ENCODE measurements at regions not wholly inside any gene's neighbourhood (a gene's known extent, or its start where the extent isn't known, plus 50 kb on each side); places are given as distances from the start of the nearest gene placed in this dataset.

GRCh38 chr18:67199993-67200617 lies 316.4 kb downstream of the DSEL start:
- H3K4me3 Mint-ChIP-seq = no peak overlapping the region
- H3K36me3 Mint-ChIP-seq (ENCODE audit: insufficient read depth) = no peaks in the 10 kb centered on the region
- ATAC-seq (replicated peaks; ENCODE audit: extremely low read depth, poor library complexity, severe bottlenecking) = peak; percentile 57

GRCh38 chr18:67194886-67195285 lies 321.6 kb downstream of the DSEL start:
- no peak for DNase-seq (ENCODE audit: low spot score in 2 of 2)
- Mint-ChIP-seq H3K4me3 (no peak overlapping the region), H3K9me3 (no peaks in the 10 kb centered on the region), H3K27ac (ENCODE audit: low read depth) (no peak overlapping the region), H3K27me3 (no peaks in the 10 kb centered on the region), H3K36me3 (ENCODE audit: insufficient read depth) (peaks cover 2% of the 10 kb centered on the region), H3K4me1 (no peaks in the 10 kb centered on the region)
- no peak for ATAC-seq (replicated peaks; ENCODE audit: extremely low read depth, poor library complexity, severe bottlenecking)

More at GRCh38 chr18:67199993-67200617, 316.4 kb downstream of the DSEL start:
- H3K27ac Mint-ChIP-seq (ENCODE audit: low read depth) = no peak overlapping the region
- no peaks in the 10 kb centered on the region for H3K4me1 Mint-ChIP-seq
- DNase-seq (ENCODE audit: low spot score in 2 of 2) = no peak
- H3K9me3 Mint-ChIP-seq = no peaks in the 10 kb centered on the region
- peaks cover 10% of the 10 kb centered on the region for H3K27me3 Mint-ChIP-seq

- no peak for ATAC-seq (replicated peaks; ENCODE audit: extremely low read depth, poor library complexity, severe bottlenecking)
- DNase-seq (ENCODE audit: low spot score in 2 of 2) = no peak
- H3K4me1 Mint-ChIP-seq = no peaks in the 10 kb centered on the region
- no peaks in the 10 kb centered on the region for H3K9me3 Mint-ChIP-seq
- no peak overlapping the region for H3K4me3 Mint-ChIP-seq
- H3K27ac Mint-ChIP-seq (ENCODE audit: low read depth) = no peak overlapping the region
- H3K27me3 Mint-ChIP-seq = no peaks in the 10 kb centered on the region
- H3K36me3 Mint-ChIP-seq (ENCODE audit: insufficient read depth) = peaks cover 2% of the 10 kb centered on the region
Observed at GRCh38 chr18:67192535-67192934, 324.0 kb downstream of the DSEL start.

DNA sequence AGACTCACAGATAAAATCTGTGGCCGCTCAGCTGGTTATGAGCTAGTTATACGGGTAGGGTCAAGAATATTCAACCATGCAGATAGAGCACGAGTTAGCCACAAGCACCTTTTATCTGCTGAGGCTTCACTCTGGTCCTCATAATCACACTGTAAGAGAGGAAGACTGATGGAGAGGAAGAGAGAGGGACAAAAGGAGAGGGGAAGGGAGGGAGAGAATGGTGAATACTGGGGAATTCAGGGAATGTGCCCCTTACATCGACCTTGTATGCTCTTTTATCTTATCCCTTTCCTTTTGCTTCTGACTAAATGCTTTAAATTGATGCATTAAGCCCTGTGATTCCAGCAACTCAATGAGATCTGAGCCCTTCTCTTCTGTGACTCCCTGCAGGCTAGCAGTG lies 333.1 kb downstream of the DSEL start:
- DNase-seq (ENCODE audit: low spot score in 2 of 2) = no peak
- ATAC-seq (replicated peaks; ENCODE audit: extremely low read depth, poor library complexity, severe bottlenecking) = no peak
- Mint-ChIP-seq H3K36me3 (ENCODE audit: insufficient read depth) (no peaks in the 10 kb centered on the region), H3K4me3 (no peak overlapping the region), H3K27me3 (no peaks in the 10 kb centered on the region), H3K4me1 (no peaks in the 10 kb centered on the region), H3K27ac (ENCODE audit: low read depth) (no peak overlapping the region), H3K9me3 (no peaks in the 10 kb centered on the region)

DNA sequence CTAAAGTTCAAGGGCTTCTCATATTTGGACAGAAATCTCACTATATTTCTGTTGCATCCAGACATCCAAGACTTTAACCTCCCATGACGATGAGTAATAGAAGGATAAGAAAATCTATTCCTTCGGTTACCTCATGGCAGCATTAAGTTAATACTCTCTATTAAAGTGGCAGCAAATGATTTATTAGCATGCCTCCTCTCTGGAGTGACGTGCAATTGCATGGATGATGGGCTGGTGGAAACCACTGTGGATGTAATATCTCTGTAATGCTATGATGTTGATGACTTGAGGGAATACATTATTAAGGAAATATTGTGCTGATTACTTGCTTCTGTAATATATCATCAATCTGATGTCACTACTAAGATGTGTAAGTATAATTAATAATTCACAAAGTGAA lies 336.8 kb downstream of the DSEL start:
- H3K27ac Mint-ChIP-seq (ENCODE audit: low read depth) = no peak overlapping the region
- H3K27me3 Mint-ChIP-seq = no peaks in the 10 kb centered on the region
- no peaks in the 10 kb centered on the region for H3K36me3 Mint-ChIP-seq (ENCODE audit: insufficient read depth)
- DNase-seq (ENCODE audit: low spot score in 2 of 2) (no peak), ATAC-seq (replicated peaks; ENCODE audit: extremely low read depth, poor library complexity, severe bottlenecking) (no peak)
- H3K4me3 Mint-ChIP-seq = no peak overlapping the region
- no peaks in the 10 kb centered on the region for H3K9me3 Mint-ChIP-seq
- H3K4me1 Mint-ChIP-seq = no peaks in the 10 kb centered on the region

GRCh38 chr18:67159662-67160061 lies 356.9 kb downstream of the DSEL start:
- DNase-seq (ENCODE audit: low spot score in 2 of 2) (no peak), ATAC-seq (replicated peaks; ENCODE audit: extremely low read depth, poor library complexity, severe bottlenecking) (no peak)
- H3K4me3 Mint-ChIP-seq = no peak overlapping the region
- H3K9me3 Mint-ChIP-seq = no peaks in the 10 kb centered on the region
- H3K27ac Mint-ChIP-seq (ENCODE audit: low read depth) = no peak overlapping the region
- no peaks in the 10 kb centered on the region for H3K36me3 Mint-ChIP-seq (ENCODE audit: insufficient read depth)
- H3K4me1 Mint-ChIP-seq = no peaks in the 10 kb centered on the region
- no peaks in the 10 kb centered on the region for H3K27me3 Mint-ChIP-seq

DNA sequence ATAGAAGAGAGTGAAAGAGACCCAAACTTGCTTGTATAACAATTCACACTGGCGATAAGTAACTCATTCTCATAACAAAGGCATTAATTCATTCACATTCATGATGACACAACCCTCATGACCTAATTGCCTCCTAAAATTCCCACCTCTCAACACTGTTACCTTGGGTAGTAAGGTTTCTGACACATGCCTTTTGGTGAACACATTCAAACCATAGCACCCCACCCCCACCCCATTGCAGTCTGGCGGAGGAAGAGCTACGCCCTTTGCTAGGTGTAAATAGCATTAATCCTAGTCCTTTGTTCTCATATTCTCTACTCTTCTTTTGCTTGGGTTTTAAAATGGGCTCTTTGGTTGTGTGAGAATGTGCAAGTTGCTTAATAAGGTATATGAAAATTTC lies 361.5 kb downstream of the DSEL start:
- no peaks in the 10 kb centered on the region for H3K36me3 Mint-ChIP-seq (ENCODE audit: insufficient read depth)
- H3K9me3 Mint-ChIP-seq = no peaks in the 10 kb centered on the region
- no peak for DNase-seq (ENCODE audit: low spot score in 2 of 2)
- H3K4me3 Mint-ChIP-seq = no peak overlapping the region
- no peak for ATAC-seq (replicated peaks; ENCODE audit: extremely low read depth, poor library complexity, severe bottlenecking)
- H3K4me1 Mint-ChIP-seq = no peaks in the 10 kb centered on the region
- H3K27ac Mint-ChIP-seq (ENCODE audit: low read depth) = no peak overlapping the region
- H3K27me3 Mint-ChIP-seq = no peaks in the 10 kb centered on the region

- Mint-ChIP-seq H3K4me1 (no peaks in the 10 kb centered on the region), H3K27me3 (no peaks in the 10 kb centered on the region), H3K9me3 (no peaks in the 10 kb centered on the region), H3K27ac (ENCODE audit: low read depth) (no peak overlapping the region), H3K4me3 (no peak overlapping the region), H3K36me3 (ENCODE audit: insufficient read depth) (peaks cover 2% of the 10 kb centered on the region)
- no peak for DNase-seq (ENCODE audit: low spot score in 2 of 2)
- ATAC-seq (replicated peaks; ENCODE audit: extremely low read depth, poor library complexity, severe bottlenecking) = no peak
Observed at GRCh38 chr18:67151366-67151765, 365.2 kb downstream of the DSEL start.

GRCh38 chr18:67145586-67146292 lies 370.8 kb downstream of the DSEL start:
- ATAC-seq (replicated peaks; ENCODE audit: extremely low read depth, poor library complexity, severe bottlenecking) (no peak), DNase-seq (ENCODE audit: low spot score in 2 of 2) (no peak)
- H3K27me3 Mint-ChIP-seq = no peaks in the 10 kb centered on the region
- no peaks in the 10 kb centered on the region for H3K4me1 Mint-ChIP-seq
- H3K9me3 Mint-ChIP-seq = no peaks in the 10 kb centered on the region
- no peak overlapping the region for H3K27ac Mint-ChIP-seq (ENCODE audit: low read depth)
- H3K4me3 Mint-ChIP-seq = no peak overlapping the region
- peaks cover 4% of the 10 kb centered on the region for H3K36me3 Mint-ChIP-seq (ENCODE audit: insufficient read depth)

DNA sequence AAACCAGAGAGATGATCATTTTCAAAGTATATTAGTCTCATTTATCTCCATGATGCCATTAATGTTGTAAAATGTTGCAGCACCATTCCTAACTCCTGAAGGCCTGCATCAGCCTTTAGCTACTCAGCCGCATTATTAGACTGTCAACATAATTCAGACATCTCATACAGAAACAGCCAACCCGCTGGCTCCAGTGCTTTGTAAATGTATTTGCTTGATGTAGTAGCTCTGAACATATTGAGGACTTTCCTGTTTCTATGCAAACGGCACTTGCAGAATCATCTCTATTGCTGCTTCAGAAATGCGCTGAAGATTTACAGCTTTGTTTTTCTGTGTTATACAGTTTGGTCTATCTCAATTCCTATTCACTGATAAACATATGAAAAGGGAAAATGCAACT lies 372.2 kb downstream of the DSEL start:
- Mint-ChIP-seq H3K4me1 (no peaks in the 10 kb centered on the region), H3K4me3 (no peak overlapping the region)

DNA sequence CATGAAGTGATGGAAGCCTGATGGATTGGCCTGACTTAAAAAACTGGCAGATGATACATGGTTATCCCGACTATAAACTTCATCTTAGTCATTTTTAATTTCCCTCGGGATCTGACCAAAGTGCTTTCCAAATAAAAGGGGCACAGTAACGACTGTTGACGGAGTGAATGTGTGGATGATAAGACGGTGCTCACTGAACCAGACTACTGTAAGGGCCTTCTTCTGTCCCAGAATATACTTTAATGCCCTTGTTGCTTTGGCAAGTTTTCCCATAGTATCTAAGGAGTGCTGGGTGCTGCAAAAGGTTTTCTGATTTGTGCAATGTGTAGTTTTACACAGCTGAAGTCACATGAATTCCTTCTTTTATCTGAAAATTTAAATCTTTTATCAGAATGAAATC lies 373.5 kb downstream of the DSEL start:
- no peak for DNase-seq (ENCODE audit: low spot score in 2 of 2)
- no peak overlapping the region for H3K27ac Mint-ChIP-seq (ENCODE audit: low read depth)
- H3K9me3 Mint-ChIP-seq = no peaks in the 10 kb centered on the region
- no peak overlapping the region for H3K4me3 Mint-ChIP-seq
- H3K4me1 Mint-ChIP-seq = no peaks in the 10 kb centered on the region
- H3K36me3 Mint-ChIP-seq (ENCODE audit: insufficient read depth) = peaks cover 4% of the 10 kb centered on the region
- no peaks in the 10 kb centered on the region for H3K27me3 Mint-ChIP-seq
- ATAC-seq (replicated peaks; ENCODE audit: extremely low read depth, poor library complexity, severe bottlenecking) = no peak

More for the DNA sequence above, 372.2 kb downstream of the DSEL start:
- H3K9me3 Mint-ChIP-seq = no peaks in the 10 kb centered on the region
- DNase-seq (ENCODE audit: low spot score in 2 of 2) = no peak
- ATAC-seq (replicated peaks; ENCODE audit: extremely low read depth, poor library complexity, severe bottlenecking) = no peak
- H3K27me3 Mint-ChIP-seq = no peaks in the 10 kb centered on the region
- H3K27ac Mint-ChIP-seq (ENCODE audit: low read depth) = no peak overlapping the region
- peaks cover 4% of the 10 kb centered on the region for H3K36me3 Mint-ChIP-seq (ENCODE audit: insufficient read depth)

DNA sequence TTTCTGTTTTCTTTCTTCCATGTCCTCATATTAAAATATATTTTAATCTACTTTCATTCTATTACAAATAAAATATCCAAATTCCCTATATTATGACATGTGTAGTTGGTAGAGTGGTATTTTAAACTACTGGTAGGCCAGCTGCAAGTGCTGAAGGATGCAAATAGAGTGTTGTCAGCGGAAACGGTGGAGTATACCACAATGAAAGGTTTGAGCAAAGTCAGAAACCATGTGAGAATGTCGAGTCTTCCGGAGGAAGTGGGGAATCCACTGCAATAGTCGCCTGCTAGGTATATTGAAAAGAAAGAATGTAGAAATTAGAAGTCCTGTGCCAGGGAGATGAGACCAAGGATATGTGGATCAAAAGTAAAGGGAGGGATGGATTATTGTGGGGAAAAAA lies 373.9 kb downstream of the DSEL start:
- Mint-ChIP-seq H3K36me3 (ENCODE audit: insufficient read depth) (peaks cover 2% of the 10 kb centered on the region), H3K27ac (ENCODE audit: low read depth) (no peak overlapping the region), H3K9me3 (peaks cover 3% of the 10 kb centered on the region), H3K4me3 (no peak overlapping the region), H3K27me3 (no peaks in the 10 kb centered on the region), H3K4me1 (no peaks in the 10 kb centered on the region)
- DNase-seq (ENCODE audit: low spot score in 2 of 2) = no peak
- no peak for ATAC-seq (replicated peaks; ENCODE audit: extremely low read depth, poor library complexity, severe bottlenecking)

GRCh38 chr18:67140495-67140894 lies 376.0 kb downstream of the DSEL start:
- no peak overlapping the region for H3K4me3 Mint-ChIP-seq
- H3K36me3 Mint-ChIP-seq (ENCODE audit: insufficient read depth) = peaks cover 2% of the 10 kb centered on the region
- DNase-seq (ENCODE audit: low spot score in 2 of 2) = no peak

More at GRCh38 chr18:67140495-67140894, 376.0 kb downstream of the DSEL start:
- Mint-ChIP-seq H3K27ac (ENCODE audit: low read depth) (no peak overlapping the region), H3K9me3 (peaks cover 5% of the 10 kb centered on the region), H3K27me3 (no peaks in the 10 kb centered on the region), H3K4me1 (no peaks in the 10 kb centered on the region)
- ATAC-seq (replicated peaks; ENCODE audit: extremely low read depth, poor library complexity, severe bottlenecking) = no peak

Data from central memory CD8-positive, alpha-beta T cell (primary cell).